CD8-positive, alpha-beta memory T cell (primary cell): ENCODE measurements at regions not wholly inside any gene's neighbourhood (a gene's known extent, or its start where the extent isn't known, plus 50 kb on each side); places are given as distances from the start of the nearest gene placed in this dataset.

Source experiments
- CTCF ChIA-PET: fragments of 350-600 bp; sonication (Branson Sonifier 250); formaldehyde crosslinking; loops from one replicate; lab custom pipeline; 2021; ENCODE audit warnings: antibody characterized with exemption; lab: Charles Lee
- POLR2A ChIA-PET: fragments of 350-600 bp; sonication (Branson Sonifier 250); formaldehyde crosslinking; loops from one replicate; lab custom pipeline; 2021; ENCODE audit warnings: antibody characterized with exemption; lab: Charles Lee
- DNase-seq, 5 donors: peaks; one replicate each; pipeline versions ENCODE4 v3.0.0 to v3.0.0-alpha.2; 2020 to 2022; ENCODE audit warnings: mixed read lengths in 1 of 5
- H3K27ac ChIP-seq: one replicate; pipeline ENCODE4 v1.7.0; 2013; ENCODE audit warnings: low read depth, mild to moderate bottlenecking, low read length, moderate library complexity
- H3K27me3 ChIP-seq: 2 replicates; pipeline ENCODE4 v1.7.0; 2013; ENCODE audit warnings: low read length, mild to moderate bottlenecking; ENCODE audit not compliant: insufficient read depth, poor library complexity, severe bottlenecking
- H3K36me3 ChIP-seq: 2 replicates; pipeline ENCODE4 v1.7.0; 2013; ENCODE audit warnings: mild to moderate bottlenecking, low read length, moderate library complexity; ENCODE audit not compliant: insufficient read depth
- H3K4me1 ChIP-seq: 2 replicates; pipeline ENCODE4 v1.7.0; 2013; ENCODE audit warnings: mild to moderate bottlenecking, low read length, moderate library complexity; ENCODE audit not compliant: insufficient read depth
- H3K4me3 ChIP-seq: 2 replicates; pipeline ENCODE4 v1.7.0; 2013; ENCODE audit warnings: mild to moderate bottlenecking, low read length
- H3K9me3 ChIP-seq: 2 replicates; pipeline ENCODE4 v1.7.0; 2013; ENCODE audit warnings: mild to moderate bottlenecking, low read length
- H3K27ac Mint-ChIP-seq, 8 donors: one replicate each; pipeline ENCODE4 v1.8.0; 2020 to 2021; ENCODE audit warnings: mixed read lengths in 8 of 8, mild to moderate bottlenecking in 6 of 8, inconsistent platforms in 3 of 8, moderate library complexity in 3 of 8
- H3K27me3 Mint-ChIP-seq, 2 donors: one replicate each; pipeline ENCODE4 v1.8.0; 2020 to 2021; ENCODE audit warnings: mixed read lengths in 2 of 2, mild to moderate bottlenecking in 1 of 2, moderate library complexity in 1 of 2
- H3K36me3 Mint-ChIP-seq, 3 donors: one replicate each; pipeline ENCODE4 v1.8.0; 2020 to 2021; ENCODE audit warnings: mixed read lengths in 3 of 3, inconsistent platforms in 1 of 3, mild to moderate bottlenecking in 1 of 3
- H3K4me1 Mint-ChIP-seq, 3 donors: one replicate each; pipeline ENCODE4 v1.8.0; 2020 to 2021; ENCODE audit warnings: mixed read lengths in 3 of 3, inconsistent platforms in 1 of 3, mild to moderate bottlenecking in 1 of 3
- H3K4me3 Mint-ChIP-seq, 7 donors: one replicate each; pipeline ENCODE4 v1.8.0; 2020 to 2021; ENCODE audit warnings: mixed read lengths in 7 of 7, mild to moderate bottlenecking in 6 of 7, moderate library complexity in 4 of 7, inconsistent platforms in 2 of 7
- H3K9me3 Mint-ChIP-seq, 5 donors: one replicate each; pipeline ENCODE4 v1.8.0; 2020 to 2022; ENCODE audit warnings: mixed read lengths in 5 of 5, mild to moderate bottlenecking in 3 of 5, moderate library complexity in 2 of 5, inconsistent platforms in 1 of 5

DNA sequence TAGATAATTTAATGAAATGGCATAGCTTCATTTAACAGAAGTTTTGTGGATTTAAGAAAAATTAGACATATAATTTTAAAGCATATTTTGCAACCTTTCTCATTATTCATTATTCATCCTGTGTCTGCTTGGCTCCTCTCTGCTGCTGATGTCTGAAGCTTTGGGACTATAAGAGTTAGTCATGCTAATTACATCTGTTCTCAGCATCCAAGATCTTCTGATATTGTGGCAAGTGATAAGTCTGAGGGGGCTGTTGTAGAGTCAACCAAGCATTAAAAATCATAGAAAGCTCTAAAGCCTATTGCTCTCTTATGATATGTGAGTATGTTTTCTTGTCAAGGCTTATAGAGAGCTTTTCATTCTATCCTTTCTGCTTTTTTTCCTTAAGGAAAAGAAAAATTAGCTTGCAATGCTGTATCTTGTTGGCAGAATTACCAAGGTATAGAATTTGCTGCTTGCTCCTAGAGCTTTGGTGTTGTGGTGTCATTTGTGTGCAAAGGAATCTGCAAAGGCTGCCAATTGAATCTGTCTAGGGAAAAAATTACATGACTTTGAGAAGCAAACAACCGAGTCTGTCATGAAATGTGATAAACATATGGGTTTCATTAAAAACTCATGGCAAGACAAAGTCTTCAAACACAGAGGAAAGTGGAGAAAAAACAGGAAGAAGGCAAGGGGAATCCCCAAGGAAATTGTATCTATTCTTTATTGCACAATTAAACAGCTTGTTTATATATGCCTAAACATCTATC, 156.1 kb upstream of the DAB2 start:
- Mint-ChIP-seq H3K9me3 (no peaks in the 10 kb centered on the region), H3K27ac (no peak overlapping the region), H3K4me1 (peaks cover 5 to 7% (median 7%) of the 10 kb centered on the region in 3 donors), H3K4me3 (no peak overlapping the region), H3K36me3 (no peaks in the 10 kb centered on the region), H3K27me3 (peaks cover 0 to 17% of the 10 kb centered on the region in 2 donors)
- CTCF ChIA-PET: interaction anchor here (1.7 to 2.0 kb wide), 2 partner anchors 10 to 1111 kb away, joined by 4 to 7 read pairs; no protein-coding TSS in a partner anchor
- H3K4me3 ChIP-seq: no peak overlapping the region
- H3K4me1 ChIP-seq: peaks cover 6% of the 10 kb centered on the region
- no peak overlapping the region for H3K27ac ChIP-seq
- no peak for DNase-seq
- H3K9me3 ChIP-seq: no peaks in the 10 kb centered on the region
- H3K27me3 ChIP-seq: no peaks in the 10 kb centered on the region
- POLR2A ChIA-PET: no interaction called here
- H3K36me3 ChIP-seq: no peaks in the 10 kb centered on the region

DNA sequence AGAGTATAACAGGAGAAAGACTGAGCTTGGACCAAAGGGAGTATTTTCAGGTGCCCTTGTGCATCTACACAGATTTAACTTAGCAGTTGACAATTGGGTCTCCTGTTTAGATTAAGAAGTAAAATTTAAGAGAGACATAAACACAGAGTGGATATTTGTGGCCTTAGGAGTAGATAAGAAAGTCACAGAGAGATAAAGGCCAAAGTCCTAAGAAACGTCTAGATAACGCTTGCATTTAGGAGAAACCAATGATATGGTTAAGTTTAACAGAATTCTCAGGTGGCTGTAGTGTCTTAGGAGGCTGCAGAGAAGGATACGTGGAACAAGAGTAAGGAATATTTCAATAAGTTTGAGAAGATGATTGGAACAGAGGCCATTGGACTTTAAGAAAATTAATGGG, 155.0 kb upstream of the DAB2 start:
- Mint-ChIP-seq H3K27me3 (peaks cover 0 to 13% of the 10 kb centered on the region in 2 donors), H3K9me3 (no peaks in the 10 kb centered on the region), H3K36me3 (no peaks in the 10 kb centered on the region), H3K4me3 (no peak overlapping the region), H3K4me1 (peaks cover 5 to 7% (median 7%) of the 10 kb centered on the region in 3 donors), H3K27ac (no peak overlapping the region)
- CTCF ChIA-PET: interaction anchor here (1.2 kb wide), 1 partner anchor 1292 kb away, joined by 3 read pairs; no protein-coding TSS in a partner anchor
- Histone ChIP-seq H3K27me3 (no peaks in the 10 kb centered on the region), H3K4me1 (peaks cover 6% of the 10 kb centered on the region), H3K27ac (no peak overlapping the region), H3K4me3 (no peak overlapping the region), H3K9me3 (no peaks in the 10 kb centered on the region), H3K36me3 (no peaks in the 10 kb centered on the region)
- DNase-seq: no peak
- POLR2A ChIA-PET: no interaction called here

DNA sequence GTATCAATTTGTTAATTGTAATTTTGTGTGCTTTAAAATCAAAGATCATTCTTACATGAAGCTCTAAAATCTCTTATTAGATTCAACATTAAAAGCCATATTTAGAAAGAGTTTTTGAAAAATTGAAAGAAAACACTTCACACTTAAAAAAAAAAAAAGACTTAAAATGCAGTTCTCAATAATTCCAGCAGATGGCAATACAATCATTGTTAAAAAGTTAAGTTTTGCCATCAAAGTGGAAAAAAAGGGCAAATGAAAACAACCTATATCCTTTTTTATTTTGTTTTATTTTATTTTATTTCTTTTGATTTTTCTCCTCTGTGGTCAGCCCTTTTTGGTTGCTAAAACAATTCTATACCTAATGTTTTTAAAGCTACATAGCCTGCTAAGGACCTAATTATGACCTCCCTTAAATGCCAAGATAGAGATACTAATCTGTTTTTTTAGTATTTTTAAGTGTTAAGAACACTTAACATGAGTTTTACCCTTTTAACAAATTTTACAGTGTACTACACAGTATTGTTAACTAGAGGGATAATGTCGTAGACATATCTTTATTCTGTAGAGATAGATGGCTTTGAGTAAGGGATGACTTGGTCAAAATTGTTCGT, 154.2 kb upstream of the DAB2 start:
- Histone ChIP-seq H3K9me3 (no peaks in the 10 kb centered on the region), H3K36me3 (no peaks in the 10 kb centered on the region), H3K4me1 (peaks cover 6% of the 10 kb centered on the region), H3K4me3 (no peak overlapping the region), H3K27me3 (no peaks in the 10 kb centered on the region), H3K27ac (no peak overlapping the region)
- no peaks in the 10 kb centered on the region for H3K9me3 Mint-ChIP-seq
- H3K36me3 Mint-ChIP-seq: no peaks in the 10 kb centered on the region
- peaks cover 5 to 7% (median 7%) of the 10 kb centered on the region in 3 donors for H3K4me1 Mint-ChIP-seq
- peak in 1 of 5 donors; percentile 20 for DNase-seq
- H3K27ac Mint-ChIP-seq: no peak overlapping the region
- ChIA-PET POLR2A (no interaction called here), CTCF (interaction anchor here (0.7 to 1.2 kb wide), 3 partner anchors 11 to 1292 kb away, joined by 3 read pairs; no protein-coding TSS in a partner anchor)
- H3K4me3 Mint-ChIP-seq: no peak overlapping the region
- H3K27me3 Mint-ChIP-seq: peaks cover 2 to 16% of the 10 kb centered on the region in 2 donors

DNA sequence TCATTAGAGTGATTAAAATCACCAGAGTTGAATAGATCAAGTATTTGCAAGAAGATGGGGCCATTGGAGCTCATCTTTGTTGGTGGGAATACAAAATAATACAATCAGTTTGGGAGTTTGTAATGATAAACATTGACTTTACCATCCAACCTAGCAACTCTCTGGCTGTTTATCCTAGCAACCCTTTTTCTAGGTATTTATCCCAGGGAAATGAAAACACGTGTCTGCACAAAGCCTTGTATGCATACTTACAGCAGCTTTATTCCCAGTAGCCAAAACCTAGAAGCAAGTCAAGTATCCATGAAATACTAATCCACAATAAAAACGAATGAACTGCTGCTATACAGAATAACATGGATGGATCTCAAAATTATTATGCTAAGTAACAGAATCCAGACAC, 152.7 kb upstream of the DAB2 start:
- no peaks in the 10 kb centered on the region for H3K27me3 ChIP-seq
- Mint-ChIP-seq H3K4me1 (peaks cover 5 to 7% (median 7%) of the 10 kb centered on the region in 3 donors), H3K27me3 (peaks cover 3 to 9% of the 10 kb centered on the region in 2 donors), H3K36me3 (no peaks in the 10 kb centered on the region), H3K9me3 (no peaks in the 10 kb centered on the region), H3K27ac (no peak overlapping the region), H3K4me3 (no peak overlapping the region)
- H3K9me3 ChIP-seq: no peaks in the 10 kb centered on the region
- no peak overlapping the region for H3K4me3 ChIP-seq
- CTCF ChIA-PET: interaction anchor here (1.5 kb wide), 1 partner anchor 1136 kb away, joined by 3 read pairs; no protein-coding TSS in a partner anchor
- no peak overlapping the region for H3K27ac ChIP-seq
- no peaks in the 10 kb centered on the region for H3K36me3 ChIP-seq
- no peak for DNase-seq
- POLR2A ChIA-PET: no interaction called here
- H3K4me1 ChIP-seq: peaks cover 6% of the 10 kb centered on the region

DNA sequence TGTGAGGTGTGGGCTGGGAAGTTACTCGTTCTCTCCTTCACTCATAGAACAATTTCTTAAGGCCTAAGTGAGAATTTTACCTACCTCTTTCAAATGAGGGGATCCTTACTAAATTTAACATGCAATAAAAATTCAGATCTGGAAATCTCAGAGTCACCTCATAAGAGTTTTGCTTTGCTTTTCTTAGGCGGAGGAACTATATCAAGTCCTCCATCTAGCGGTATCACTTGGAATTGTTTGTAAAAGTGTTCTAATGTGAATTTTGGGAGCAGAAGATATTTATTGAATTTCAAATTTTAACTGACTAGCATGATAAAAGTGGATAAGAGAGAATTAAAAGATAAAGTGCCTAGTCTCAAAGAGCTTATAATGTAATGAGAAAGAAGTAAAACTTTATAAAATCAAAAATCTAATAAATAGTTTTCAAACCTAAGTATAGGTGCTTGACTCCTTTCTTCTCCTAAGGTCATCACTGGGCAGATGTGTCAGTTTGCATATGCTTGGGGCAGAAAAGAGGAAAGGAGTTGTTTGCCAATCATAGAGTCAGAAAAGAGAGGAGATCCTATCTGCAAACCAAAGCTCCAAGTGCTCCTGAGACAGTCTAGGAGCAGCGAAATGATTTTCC, 145.7 kb upstream of the DAB2 start:
- H3K27ac Mint-ChIP-seq: no peak overlapping the region
- H3K27ac ChIP-seq: no peak overlapping the region
- H3K36me3 Mint-ChIP-seq: no peaks in the 10 kb centered on the region

DNA sequence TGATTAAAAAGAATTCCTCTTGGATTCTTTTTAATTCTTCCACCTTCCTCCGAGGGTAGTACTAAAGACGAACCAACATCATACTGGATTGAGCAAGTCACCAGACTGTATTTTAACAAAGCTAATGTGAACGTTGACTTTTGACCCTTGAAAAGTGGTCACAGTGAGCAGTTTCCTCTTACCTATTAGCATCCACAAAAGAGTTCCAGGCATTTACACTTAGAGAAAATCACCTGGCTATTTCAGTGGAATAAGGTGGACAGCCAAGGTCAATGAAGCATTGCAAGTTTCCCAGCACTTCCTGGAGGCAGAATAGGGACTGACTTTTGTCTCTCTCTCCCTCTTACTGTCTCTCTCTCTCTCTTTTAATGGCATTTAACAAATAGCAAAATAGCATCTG, 145.1 kb upstream of the DAB2 start:
- ChIA-PET POLR2A (no interaction called here), CTCF (no interaction called here)
- no peaks in the 10 kb centered on the region for H3K4me1 ChIP-seq
- H3K4me3 Mint-ChIP-seq: no peak overlapping the region
- H3K27ac ChIP-seq: no peak overlapping the region
- H3K9me3 ChIP-seq: no peaks in the 10 kb centered on the region
- peaks cover 3 to 27% of the 10 kb centered on the region in 2 donors for H3K27me3 Mint-ChIP-seq
- no peaks in the 10 kb centered on the region for H3K27me3 ChIP-seq
- no peak overlapping the region for H3K27ac Mint-ChIP-seq
- no peaks in the 10 kb centered on the region for H3K4me1 Mint-ChIP-seq
- H3K36me3 Mint-ChIP-seq: no peaks in the 10 kb centered on the region
- H3K9me3 Mint-ChIP-seq: no peaks in the 10 kb centered on the region
- no peak overlapping the region for H3K4me3 ChIP-seq
- no peak for DNase-seq
- H3K36me3 ChIP-seq: no peaks in the 10 kb centered on the region

More for the DNA sequence above, 145.7 kb upstream of the DAB2 start:
- Histone ChIP-seq H3K4me1 (no peaks in the 10 kb centered on the region), H3K27me3 (no peaks in the 10 kb centered on the region), H3K9me3 (no peaks in the 10 kb centered on the region), H3K36me3 (no peaks in the 10 kb centered on the region), H3K4me3 (no peak overlapping the region)
- H3K4me1 Mint-ChIP-seq: no peaks in the 10 kb centered on the region
- POLR2A ChIA-PET: no interaction called here
- CTCF ChIA-PET: interaction anchor here (0.7 to 2.2 kb wide), 4 partner anchors 11 to 1129 kb away, joined by 3 to 9 read pairs (median 5); no protein-coding TSS in a partner anchor
- H3K9me3 Mint-ChIP-seq: no peaks in the 10 kb centered on the region
- peaks cover 3 to 27% of the 10 kb centered on the region in 2 donors for H3K27me3 Mint-ChIP-seq
- peak in 1 of 5 donors; percentile 8 for DNase-seq
- no peak overlapping the region for H3K4me3 Mint-ChIP-seq

DNA sequence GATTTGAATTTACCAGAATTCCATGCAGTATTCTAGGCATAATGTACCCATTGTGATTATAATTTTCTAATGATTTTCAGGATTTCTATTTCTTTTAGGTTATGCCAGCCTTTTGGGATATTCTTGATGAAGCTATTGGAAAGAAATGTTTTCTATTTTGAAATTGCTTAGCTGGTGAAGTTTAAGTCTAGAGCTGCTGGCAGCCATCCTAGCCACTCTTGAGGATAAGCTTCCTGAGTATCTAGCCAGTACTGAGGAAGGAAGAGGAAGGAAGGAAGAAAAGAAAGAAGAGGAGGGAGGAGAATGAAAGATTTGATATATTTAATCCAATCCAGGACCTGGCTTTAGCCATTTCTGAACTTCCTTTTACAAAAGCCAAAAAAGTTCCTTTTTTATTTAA, 142.1 kb upstream of the DAB2 start:
- ChIA-PET POLR2A (no interaction called here), CTCF (no interaction called here)
- Histone ChIP-seq H3K4me1 (no peaks in the 10 kb centered on the region), H3K36me3 (no peaks in the 10 kb centered on the region), H3K9me3 (no peaks in the 10 kb centered on the region), H3K27ac (no peak overlapping the region), H3K27me3 (no peaks in the 10 kb centered on the region), H3K4me3 (no peak overlapping the region)
- H3K9me3 Mint-ChIP-seq: no peaks in the 10 kb centered on the region
- H3K4me1 Mint-ChIP-seq: no peaks in the 10 kb centered on the region
- no peak for DNase-seq
- H3K36me3 Mint-ChIP-seq: no peaks in the 10 kb centered on the region
- no peak overlapping the region for H3K27ac Mint-ChIP-seq
- peaks cover 0 to 23% of the 10 kb centered on the region in 2 donors for H3K27me3 Mint-ChIP-seq
- no peak overlapping the region for H3K4me3 Mint-ChIP-seq

DNA sequence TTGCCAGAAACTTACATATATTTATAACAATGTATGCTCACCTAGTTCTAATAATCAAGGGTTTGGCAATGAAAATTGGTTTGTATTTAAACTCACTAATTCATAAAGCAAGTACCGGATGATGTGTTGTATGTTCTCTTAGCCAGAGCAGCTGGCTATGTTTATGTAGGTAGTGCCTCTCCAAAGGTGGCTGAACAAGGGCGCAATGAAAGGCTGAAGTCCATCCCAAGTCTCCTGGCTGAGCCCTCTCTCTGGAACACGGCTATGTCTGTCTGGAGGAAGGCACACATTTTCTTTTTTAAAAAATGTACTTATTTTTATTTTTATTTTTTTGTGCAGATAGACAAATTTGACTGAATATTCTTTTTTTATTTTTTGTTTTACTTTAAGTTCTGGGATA, 141.2 kb upstream of the DAB2 start:
- peaks cover 0 to 32% of the 10 kb centered on the region in 2 donors for H3K27me3 Mint-ChIP-seq
- no peaks in the 10 kb centered on the region for H3K9me3 ChIP-seq
- no peak overlapping the region for H3K4me3 ChIP-seq
- POLR2A ChIA-PET: no interaction called here
- DNase-seq: no peak
- no peaks in the 10 kb centered on the region for H3K9me3 Mint-ChIP-seq
- no peak overlapping the region for H3K27ac ChIP-seq
- no peaks in the 10 kb centered on the region for H3K27me3 ChIP-seq
- H3K4me3 Mint-ChIP-seq: no peak overlapping the region
- H3K4me1 ChIP-seq: no peaks in the 10 kb centered on the region
- H3K36me3 Mint-ChIP-seq: no peaks in the 10 kb centered on the region
- no peaks in the 10 kb centered on the region for H3K4me1 Mint-ChIP-seq
- no peaks in the 10 kb centered on the region for H3K36me3 ChIP-seq
- CTCF ChIA-PET: no interaction called here
- H3K27ac Mint-ChIP-seq: no peak overlapping the region
